Choroid plexus epithelial cell (primary cell): ENCODE measurements at regions not wholly inside any gene's neighbourhood (a gene's known extent, or its start where the extent isn't known, plus 50 kb on each side); places are given as distances from the start of the nearest gene placed in this dataset.
A peak's percentile ranks its signal among the peaks of the same experiment; 100 is the strongest.

ENCODE experiments used
- DNase-seq: peaks from one replicate; pipeline ENCODE4 v3.0.0-alpha.2; 2010; ENCODE audit warnings: low read depth
- H3K4me3 ChIP-seq: 2 replicates; pipeline ENCODE4 v1.5.1; 2011; ENCODE audit warnings: low read depth, mild to moderate bottlenecking, control low read depth, low read length, moderate library complexity
- TF ChIP-seq, protein P1 (sequence below): conservative IDR thresholded peaks from 2 replicates; pipeline ENCODE4 v1.5.1; 2011; ENCODE audit warnings: low read depth, mild to moderate bottlenecking, control low read depth, inconsistent platforms, low read length, moderate library complexity

DNA sequence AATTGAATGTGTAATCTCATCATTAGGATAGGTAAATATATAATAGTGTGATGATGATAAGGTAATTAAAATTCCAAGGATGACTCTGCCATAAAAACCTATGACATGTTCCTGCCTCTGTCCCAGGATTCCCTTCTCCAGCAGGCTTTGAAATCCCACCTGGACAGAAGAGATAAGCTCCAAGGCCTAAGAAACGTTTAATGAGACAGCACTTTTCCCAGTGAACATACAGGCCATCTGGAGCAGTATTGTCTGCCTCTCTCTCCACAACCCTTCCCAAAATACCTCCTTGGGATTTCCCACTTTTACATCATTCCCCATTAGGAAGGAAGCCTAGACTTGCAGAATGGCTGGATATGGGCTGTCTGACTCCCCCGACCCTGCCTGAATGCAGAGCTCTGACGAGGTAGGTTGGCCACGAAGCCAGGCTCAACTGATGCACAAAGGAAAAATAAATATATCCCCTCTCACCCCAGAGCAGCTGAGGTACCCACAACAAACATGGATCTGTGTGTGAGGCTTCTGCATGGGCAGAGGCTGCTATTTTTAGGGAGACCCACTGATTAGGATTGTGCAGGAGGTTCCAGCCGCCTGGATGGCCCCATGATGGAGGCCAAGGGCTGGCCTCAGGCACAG lies 71.0 kb downstream of the TMPRSS5 start:
- H3K4me3 ChIP-seq: no peak overlapping the region
- no peak for DNase-seq
- TF ChIP-seq, protein P1, sequence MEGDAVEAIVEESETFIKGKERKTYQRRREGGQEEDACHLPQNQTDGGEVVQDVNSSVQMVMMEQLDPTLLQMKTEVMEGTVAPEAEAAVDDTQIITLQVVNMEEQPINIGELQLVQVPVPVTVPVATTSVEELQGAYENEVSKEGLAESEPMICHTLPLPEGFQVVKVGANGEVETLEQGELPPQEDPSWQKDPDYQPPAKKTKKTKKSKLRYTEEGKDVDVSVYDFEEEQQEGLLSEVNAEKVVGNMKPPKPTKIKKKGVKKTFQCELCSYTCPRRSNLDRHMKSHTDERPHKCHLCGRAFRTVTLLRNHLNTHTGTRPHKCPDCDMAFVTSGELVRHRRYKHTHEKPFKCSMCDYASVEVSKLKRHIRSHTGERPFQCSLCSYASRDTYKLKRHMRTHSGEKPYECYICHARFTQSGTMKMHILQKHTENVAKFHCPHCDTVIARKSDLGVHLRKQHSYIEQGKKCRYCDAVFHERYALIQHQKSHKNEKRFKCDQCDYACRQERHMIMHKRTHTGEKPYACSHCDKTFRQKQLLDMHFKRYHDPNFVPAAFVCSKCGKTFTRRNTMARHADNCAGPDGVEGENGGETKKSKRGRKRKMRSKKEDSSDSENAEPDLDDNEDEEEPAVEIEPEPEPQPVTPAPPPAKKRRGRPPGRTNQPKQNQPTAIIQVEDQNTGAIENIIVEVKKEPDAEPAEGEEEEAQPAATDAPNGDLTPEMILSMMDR: no peak

DNA sequence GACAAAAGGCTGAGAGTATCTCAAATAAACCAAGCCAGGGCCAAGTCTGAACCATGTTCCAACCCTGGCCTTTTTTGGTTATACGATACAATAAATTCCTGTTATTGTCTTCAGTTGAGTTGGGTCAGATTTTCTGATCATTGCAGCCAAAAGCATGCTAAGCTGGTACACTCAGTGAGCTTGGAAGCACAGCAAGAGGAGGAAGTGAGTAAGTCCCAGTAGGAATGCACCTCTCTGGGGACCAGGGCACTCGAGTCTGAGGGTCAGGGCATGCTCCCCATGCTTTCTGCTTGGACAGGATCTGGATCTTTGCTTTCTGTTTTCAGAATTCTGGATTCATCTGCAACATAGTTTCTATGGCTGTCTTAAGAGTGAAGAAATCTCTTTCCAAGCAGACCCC lies 73.1 kb downstream of the TMPRSS5 start:
- DNase-seq: peak; percentile 32
- TF ChIP-seq, protein P1: no peak
- no peak overlapping the region for H3K4me3 ChIP-seq

DNA sequence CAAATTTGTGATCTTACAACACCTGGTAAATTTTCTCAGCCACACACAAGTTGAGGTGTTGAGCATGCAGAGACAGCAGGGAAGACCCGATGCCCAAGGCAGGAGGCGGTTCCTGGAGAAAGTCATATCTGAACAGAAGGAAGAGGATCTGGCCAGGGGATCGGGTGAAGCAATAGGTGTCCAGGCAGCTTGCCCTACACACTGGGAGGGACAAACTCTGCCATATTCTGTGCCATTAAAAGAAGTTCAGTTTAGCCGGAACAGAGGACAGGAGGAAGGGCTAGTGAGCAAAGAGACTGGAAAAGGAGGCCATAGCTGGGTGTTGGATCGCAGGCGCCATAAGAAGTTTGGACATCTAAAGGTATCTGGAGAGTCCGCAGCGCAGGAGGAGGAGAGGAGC lies 76.5 kb downstream of the TMPRSS5 start:
- TF ChIP-seq, protein P1: no peak
- no peak for DNase-seq
- no peak overlapping the region for H3K4me3 ChIP-seq

DNA sequence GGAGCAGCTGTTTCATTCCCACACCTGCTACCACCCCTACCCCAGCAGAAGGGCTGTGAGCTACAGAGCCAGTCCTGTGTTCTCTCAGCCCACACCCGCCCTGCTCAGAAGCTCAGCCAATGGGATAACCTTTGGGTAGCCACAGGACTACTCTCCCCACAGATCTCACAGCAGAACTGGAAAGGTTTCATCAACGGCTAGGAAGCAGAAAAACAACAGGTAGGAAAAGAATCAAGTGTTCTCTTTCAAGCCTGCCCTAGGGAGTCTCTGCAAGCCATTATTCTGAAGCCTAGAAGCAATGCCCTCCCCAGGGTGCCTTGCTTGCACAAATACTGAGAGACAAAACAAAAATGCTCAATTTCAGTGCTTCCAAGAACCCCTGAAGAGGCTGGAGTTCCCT lies 77.2 kb downstream of the TMPRSS5 start:
- H3K4me3 ChIP-seq: no peak overlapping the region
- DNase-seq: no peak
- TF ChIP-seq, protein P1: no peak

DNA sequence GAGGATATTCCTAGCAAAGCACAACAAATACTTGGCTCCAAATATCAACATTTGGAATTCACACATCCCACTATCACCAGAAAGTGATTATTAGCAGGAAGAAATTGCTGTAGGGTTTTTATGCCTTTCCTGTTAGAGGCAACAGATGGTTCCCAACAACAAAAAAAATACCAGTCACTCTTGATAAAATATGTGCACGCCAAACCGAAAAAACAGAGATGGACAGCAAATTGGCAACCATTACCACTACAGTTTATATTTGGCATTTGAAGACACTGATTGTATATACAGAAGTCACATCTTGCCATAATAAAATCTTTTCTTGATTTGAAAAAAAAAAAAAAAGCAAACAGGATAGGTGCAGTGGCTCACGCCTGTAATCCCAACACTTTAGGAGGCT lies 78.2 kb downstream of the TMPRSS5 start:
- TF ChIP-seq, protein P1: no peak
- no peak overlapping the region for H3K4me3 ChIP-seq
- no peak for DNase-seq

DNA sequence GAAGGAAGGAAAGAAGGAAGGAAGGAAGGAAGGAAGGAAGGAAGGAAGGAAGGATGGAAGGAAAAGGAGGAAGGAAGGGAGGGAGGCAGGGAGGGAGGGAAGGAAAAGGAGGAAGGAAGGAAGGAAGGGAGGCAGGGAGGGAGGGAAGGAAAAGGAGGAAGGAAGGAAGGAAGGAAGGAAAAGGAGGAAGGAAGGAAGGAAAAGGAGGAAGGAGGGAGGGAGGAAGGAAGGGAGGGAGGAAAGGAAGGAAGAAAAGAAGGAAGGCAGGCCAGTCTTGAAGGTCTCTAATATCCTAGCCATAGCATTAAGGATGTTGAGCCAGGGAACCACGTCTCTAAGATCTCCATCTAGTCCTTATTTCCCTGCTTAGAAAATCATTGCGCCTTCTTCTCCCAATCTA lies 78.8 kb downstream of the TMPRSS5 start:
- DNase-seq: no peak
- TF ChIP-seq, protein P1: no peak
- no peak overlapping the region for H3K4me3 ChIP-seq

DNA sequence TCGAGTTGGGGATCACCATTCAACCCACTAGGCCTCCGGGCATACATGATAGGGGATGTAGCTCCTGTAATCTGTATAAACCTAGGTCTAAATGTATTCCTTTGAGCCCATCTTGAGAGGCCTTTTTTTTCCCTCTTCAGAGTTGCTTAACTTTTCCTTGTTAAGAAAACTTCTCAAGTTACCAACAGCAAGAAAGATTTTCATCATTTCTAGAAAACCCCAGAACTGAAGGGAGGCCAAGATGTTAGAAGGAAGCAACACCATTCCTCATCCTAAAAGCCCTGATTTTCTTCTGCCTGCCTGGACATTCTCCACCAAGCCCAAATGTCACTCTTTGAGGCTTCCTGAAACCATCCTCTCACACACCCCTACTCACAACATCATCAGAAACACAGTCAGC lies 79.4 kb downstream of the TMPRSS5 start:
- peak; percentile 5 for DNase-seq
- TF ChIP-seq, protein P1: no peak
- no peak overlapping the region for H3K4me3 ChIP-seq
